Endodermal cell (in vitro differentiated cells): ENCODE measurements at regions not wholly inside any gene's neighbourhood (a gene's known extent, or its start where the extent isn't known, plus 50 kb on each side); places are given as distances from the start of the nearest gene placed in this dataset.

Source experiments
- DNase-seq: peaks from one replicate; pipeline ENCODE4 v3.0.0-alpha.2; 2017
- H3K27ac ChIP-seq: 2 replicates; pipeline ENCODE4 v1.5.1; 2013; ENCODE audit warnings: mild to moderate bottlenecking, low read depth, low read length, moderate library complexity
- H3K27me3 ChIP-seq: 2 replicates; pipeline ENCODE4 v1.6.1; 2013; ENCODE audit warnings: mild to moderate bottlenecking, low read length, moderate library complexity; ENCODE audit not compliant: insufficient read depth, control insufficient read depth, poor library complexity, severe bottlenecking
- H3K36me3 ChIP-seq: 2 replicates; pipeline ENCODE4 v1.7.0; 2013; ENCODE audit warnings: mild to moderate bottlenecking, low read length, moderate library complexity; ENCODE audit not compliant: control insufficient read depth, insufficient read depth
- H3K4me1 ChIP-seq: one replicate; pipeline ENCODE4 v1.7.0; 2013; ENCODE audit warnings: low read length; ENCODE audit not compliant: control insufficient read depth, insufficient read depth
- H3K4me3 ChIP-seq: 2 replicates; pipeline ENCODE4 v1.5.1; 2013; ENCODE audit warnings: mild to moderate bottlenecking, low read length, moderate library complexity
- H3K9ac ChIP-seq: 2 replicates; pipeline ENCODE4 v1.6.1; 2013; ENCODE audit warnings: mild to moderate bottlenecking, low read length, moderate library complexity; ENCODE audit not compliant: poor library complexity, severe bottlenecking; ENCODE audit errors: extremely low read depth
- H3K9me3 ChIP-seq: 2 replicates; pipeline ENCODE4 v1.6.1; 2013; ENCODE audit warnings: mild to moderate bottlenecking, low read length, moderate library complexity; ENCODE audit not compliant: control insufficient read depth
- H3K27ac Mint-ChIP-seq: 2 replicates; pipeline ENCODE4 v1.8.0; 2020; ENCODE audit warnings: mixed read lengths
- H3K27me3 Mint-ChIP-seq: 2 replicates; pipeline ENCODE4 v1.8.0; 2021; ENCODE audit warnings: mild to moderate bottlenecking, mixed read lengths; ENCODE audit not compliant: insufficient read depth
- H3K36me3 Mint-ChIP-seq: 2 replicates; pipeline ENCODE4 v1.8.0; 2020; ENCODE audit warnings: low read depth, mixed read lengths
- H3K4me1 Mint-ChIP-seq: 2 replicates; pipeline ENCODE4 v1.8.0; 2020; ENCODE audit warnings: mixed read lengths
- H3K4me3 Mint-ChIP-seq: 2 replicates; pipeline ENCODE4 v1.8.0; 2020; ENCODE audit warnings: mild to moderate bottlenecking, moderate library complexity, mixed read lengths
- H3K9me3 Mint-ChIP-seq: 2 replicates; pipeline ENCODE4 v1.8.0; 2020; ENCODE audit warnings: mild to moderate bottlenecking, mixed read lengths
- CTCF ChIP-seq: fragments of 200-600 bp; sonication (generic); conservative IDR thresholded peaks from 2 replicates; pipeline ENCODE4 v1.5.0; 2021; ENCODE audit warnings: antibody characterized with exemption, mild to moderate bottlenecking
- WGBS, 2 experiments: methylation state at CpG; one replicate each; pipeline versions ENCODE4 v1.1.5 to v1.1.7; 2013; ENCODE audit warnings: missing lambda C conversion rate in 2 of 2, mixed read lengths in 1 of 2; ENCODE audit not compliant: insufficient coverage in 1 of 2, insufficient read length in 1 of 2; 5-methylcytosine and 5-hydroxymethylcytosine counted together

GRCh38 chr12:89992668-89993451, 284.2 kb upstream of the ATP2B1 start:
- Mint-ChIP-seq H3K4me3 (no peak overlapping the region), H3K9me3 (no peaks in the 10 kb centered on the region), H3K36me3 (no peaks in the 10 kb centered on the region), H3K27ac (no peak overlapping the region), H3K4me1 (no peaks in the 10 kb centered on the region), H3K27me3 (no peaks in the 10 kb centered on the region)
- Histone ChIP-seq H3K9me3 (no peaks in the 10 kb centered on the region), H3K27ac (no peak overlapping the region), H3K36me3 (no peaks in the 10 kb centered on the region), H3K4me3 (no peak overlapping the region), H3K4me1 (no peaks in the 10 kb centered on the region), H3K9ac (no peak overlapping the region), H3K27me3 (no peaks in the 10 kb centered on the region)
- TF ChIP-seq CTCF, result no peak
- no peak for DNase-seq
- WGBS, 2 experiments, result 83 to 88% methylated on average over 1 to 2 of the region's 2 CpGs

GRCh38 chr12:89991807-89992590, 283.4 kb upstream of the ATP2B1 start:
- H3K36me3 Mint-ChIP-seq, result no peaks in the 10 kb centered on the region
- H3K27ac Mint-ChIP-seq, result no peak overlapping the region
- no peaks in the 10 kb centered on the region for H3K9me3 Mint-ChIP-seq
- Histone ChIP-seq H3K4me1 (no peaks in the 10 kb centered on the region), H3K27ac (no peak overlapping the region), H3K36me3 (no peaks in the 10 kb centered on the region), H3K27me3 (no peaks in the 10 kb centered on the region), H3K4me3 (no peak overlapping the region), H3K9ac (no peak overlapping the region), H3K9me3 (no peaks in the 10 kb centered on the region)
- no peak overlapping the region for H3K4me3 Mint-ChIP-seq
- H3K27me3 Mint-ChIP-seq, result no peaks in the 10 kb centered on the region
- no peak for DNase-seq
- 95 to 97% methylated on average over 5 to 6 of the region's 6 CpGs for WGBS, 2 experiments
- no peak for TF ChIP-seq CTCF
- no peaks in the 10 kb centered on the region for H3K4me1 Mint-ChIP-seq

- no peak for TF ChIP-seq CTCF
- H3K4me3 Mint-ChIP-seq, result no peak overlapping the region
- no peaks in the 10 kb centered on the region for H3K4me1 ChIP-seq
- no peak overlapping the region for H3K9ac ChIP-seq
- no peaks in the 10 kb centered on the region for H3K27me3 ChIP-seq
- DNase-seq, result no peak
- no peaks in the 10 kb centered on the region for H3K27me3 Mint-ChIP-seq
- H3K27ac ChIP-seq, result no peak overlapping the region
- H3K36me3 Mint-ChIP-seq, result no peaks in the 10 kb centered on the region
- H3K27ac Mint-ChIP-seq, result no peak overlapping the region
- no peak overlapping the region for H3K4me3 ChIP-seq
- WGBS, 2 experiments, result 95 to 100% methylated on average over 3 to 5 of the region's 5 CpGs
- no peaks in the 10 kb centered on the region for H3K4me1 Mint-ChIP-seq
- H3K9me3 Mint-ChIP-seq, result no peaks in the 10 kb centered on the region
- H3K36me3 ChIP-seq, result no peaks in the 10 kb centered on the region
- H3K9me3 ChIP-seq, result no peaks in the 10 kb centered on the region
Observed at GRCh38 chr12:89988188-89988915, 279.7 kb upstream of the ATP2B1 start.
